ENCODE measurements at regions not wholly inside any gene's neighbourhood (a gene's known extent, or its start where the extent isn't known, plus 50 kb on each side); places are given as distances from the start of the nearest gene placed in this dataset.

GRCh38 chr2:120920454-120921148 lies 184.9 kb downstream of the GLI2 start:
- intact Hi-C loops (cut with DNase I) = no loop called here
- ATAC-seq = peak; percentile 24 to 34
- DNase-seq = no peak

GRCh38 chr2:120921457-120921856 lies 185.8 kb downstream of the GLI2 start:
- DNase-seq (no peak), ATAC-seq (no peak)
- intact Hi-C loops (cut with DNase I) = no loop called here

- ATAC-seq (no peak), DNase-seq (no peak)
- intact Hi-C loops (cut with DNase I) = no loop called here
These were observed 187.1 kb downstream of the GLI2 start for GRCh38 chr2:120922571-120923332.

- DNase-seq = no peak
- intact Hi-C loops (cut with DNase I) = no loop called here
- no peak for ATAC-seq
These were observed 187.8 kb downstream of the GLI2 start for GRCh38 chr2:120923426-120923825.

- DNase-seq (no peak), ATAC-seq (no peak)
- intact Hi-C loops (cut with DNase I) = no loop called here
These were observed 189.3 kb downstream of the GLI2 start for GRCh38 chr2:120924924-120925323.

GRCh38 chr2:120926463-120927264 lies 191.0 kb downstream of the GLI2 start:
- ATAC-seq (no peak), DNase-seq (no peak)
- intact Hi-C loops (cut with DNase I) = no loop called here

GRCh38 chr2:120927265-120927628 lies 191.6 kb downstream of the GLI2 start:
- intact Hi-C loops (cut with DNase I) = no loop called here
- ATAC-seq = no peak
- DNase-seq = no peak

GRCh38 chr2:120929829-120930228 lies 194.2 kb downstream of the GLI2 start:
- ATAC-seq = no peak
- no peak for DNase-seq
- intact Hi-C loops (cut with DNase I) = no loop called here

- no peak for ATAC-seq
- intact Hi-C loops (cut with DNase I) = no loop called here
- DNase-seq = no peak
These were observed 194.6 kb downstream of the GLI2 start for GRCh38 chr2:120930236-120930635.

- intact Hi-C loops (cut with DNase I) = no loop called here
These were observed 195.2 kb downstream of the GLI2 start for GRCh38 chr2:120930864-120931263.

GRCh38 chr2:120932472-120932871 lies 196.8 kb downstream of the GLI2 start:
- intact Hi-C loops (cut with DNase I) = no loop called here
- ATAC-seq = no peak
- DNase-seq = no peak

More at GRCh38 chr2:120930864-120931263, 195.2 kb downstream of the GLI2 start:
- no peak for ATAC-seq
- no peak for DNase-seq

- DNase-seq (no peak), ATAC-seq (no peak)
- intact Hi-C loops (cut with DNase I) = no loop called here
These were observed 197.2 kb downstream of the GLI2 start for GRCh38 chr2:120932881-120933280.

- no peak for DNase-seq
- ATAC-seq = no peak
- intact Hi-C loops (cut with DNase I) = no loop called here
These were observed 198.3 kb downstream of the GLI2 start for GRCh38 chr2:120933693-120934573.

- ATAC-seq = peak; percentile 38 to 70
- intact Hi-C loops (cut with DNase I) = no loop called here
- no peak for DNase-seq
These were observed 199.1 kb downstream of the GLI2 start for GRCh38 chr2:120934574-120935338.

GRCh38 chr2:120935339-120936313 lies 200.0 kb downstream of the GLI2 start:
- ATAC-seq (peak; percentile 7 to 35), DNase-seq (no peak)
- intact Hi-C loops (cut with DNase I) = no loop called here

- intact Hi-C loops (cut with DNase I) = no loop called here
- ATAC-seq (no peak), DNase-seq (no peak)
These were observed 201.0 kb downstream of the GLI2 start for GRCh38 chr2:120936476-120937334.

All from left cardiac atrium (tissue), 4 donors.